ENCODE measurements at regions not wholly inside any gene's neighbourhood (a gene's known extent, or its start where the extent isn't known, plus 50 kb on each side); places are given as distances from the start of the nearest gene placed in this dataset.
A peak's percentile ranks its signal among the peaks of the same experiment; 100 is the strongest.

GRCh38 chr6:21970569-21971300 is 326.1 kb downstream of the PRL start:
- peak; percentile 13 to 22 for DNase-seq

- no peak for DNase-seq
Measured at GRCh38 chr6:21971541-21971940, 325.3 kb downstream of the PRL start.

GRCh38 chr6:21972516-21972915 is 324.3 kb downstream of the PRL start:
- no peak for DNase-seq

GRCh38 chr6:21977346-21977745 is 319.5 kb downstream of the PRL start:
- DNase-seq = no peak

- no peak for DNase-seq
Measured at GRCh38 chr6:21981235-21981833, 315.5 kb downstream of the PRL start.

GRCh38 chr6:21984135-21984534 is 312.7 kb downstream of the PRL start:
- DNase-seq = no peak

- no peak for DNase-seq
Measured at GRCh38 chr6:21984561-21984960, 312.3 kb downstream of the PRL start.

- DNase-seq = no peak
Measured at GRCh38 chr6:21985904-21986303, 310.9 kb downstream of the PRL start.

- DNase-seq = no peak
Measured at GRCh38 chr6:21986703-21987102, 310.1 kb downstream of the PRL start.

- peak; percentile 82 to 84 for DNase-seq
Measured at GRCh38 chr6:21987501-21987957, 309.3 kb downstream of the PRL start.

GRCh38 chr6:21990577-21990976 is 306.3 kb downstream of the PRL start:
- no peak for DNase-seq

- no peak for DNase-seq
Measured at GRCh38 chr6:21992178-21992967, 304.5 kb downstream of the PRL start.

GRCh38 chr6:21993841-21994240 is 303.0 kb downstream of the PRL start:
- no peak for DNase-seq

- DNase-seq = peak in 1 of 2 donors; percentile 5
Measured at GRCh38 chr6:21994821-21995220, 302.0 kb downstream of the PRL start.

GRCh38 chr6:21995318-21995717 is 301.5 kb downstream of the PRL start:
- DNase-seq = no peak

GRCh38 chr6:21996425-21997118 is 300.3 kb downstream of the PRL start:
- no peak for DNase-seq

- DNase-seq = no peak
Measured at GRCh38 chr6:21997119-21998037, 299.5 kb downstream of the PRL start.

GRCh38 chr6:21998582-21998981 is 298.3 kb downstream of the PRL start:
- DNase-seq = no peak

- DNase-seq = no peak
Measured at GRCh38 chr6:21999012-21999528, 297.8 kb downstream of the PRL start.

GRCh38 chr6:21999741-22000140 is 297.1 kb downstream of the PRL start:
- DNase-seq = no peak

- DNase-seq = no peak
Measured at GRCh38 chr6:22001396-22002027, 295.3 kb downstream of the PRL start.

All from inflammatory macrophage treated with lipopolysaccharide for 1 hour (primary cell).